Subcutaneous abdominal adipose tissue (tissue), 5 donors: ENCODE measurements at regions not wholly inside any gene's neighbourhood (a gene's known extent, or its start where the extent isn't known, plus 50 kb on each side); places are given as distances from the start of the nearest gene placed in this dataset.
"Not testable (repeated sequence)": the region's sequence is repeated elsewhere in the genome, so short reads cannot be mapped to it uniquely, and the experiment has no call there.

Experiments
- H3K27ac ChIP-seq: one replicate; pipeline ENCODE4 v1.7.0; 2013; ENCODE audit warnings: low read depth, mild to moderate bottlenecking, inconsistent platforms, low read length, moderate library complexity
- H3K27me3 ChIP-seq, 5 donors: one replicate each; pipeline ENCODE4 v1.7.0; 2013; ENCODE audit warnings: low read length in 5 of 5, inconsistent platforms in 1 of 5; ENCODE audit not compliant: control insufficient read depth in 5 of 5, insufficient read depth in 4 of 5
- H3K36me3 ChIP-seq, 5 donors: one replicate each; pipeline ENCODE4 v1.7.0; 2013; ENCODE audit warnings: low read length in 5 of 5; ENCODE audit not compliant: control insufficient read depth in 5 of 5, insufficient read depth in 5 of 5
- H3K4me1 ChIP-seq, 5 donors: one replicate each; pipeline ENCODE4 v1.7.0; 2013; ENCODE audit warnings: low read length in 5 of 5, mild to moderate bottlenecking in 3 of 5, moderate library complexity in 1 of 5; ENCODE audit not compliant: control insufficient read depth in 5 of 5, insufficient read depth in 5 of 5
- H3K4me3 ChIP-seq, 5 donors: one replicate each; pipeline ENCODE4 v1.7.0; 2013; ENCODE audit warnings: low read length in 5 of 5, low read depth in 1 of 5
- H3K9ac ChIP-seq, 5 donors: one replicate each; pipeline ENCODE4 v1.7.0; 2013; ENCODE audit warnings: low read length in 5 of 5, mild to moderate bottlenecking in 4 of 5, moderate library complexity in 3 of 5
- H3K9me3 ChIP-seq, 5 donors: one replicate each; pipeline ENCODE4 v1.7.0; 2013; ENCODE audit warnings: low read length in 5 of 5; ENCODE audit not compliant: control insufficient read depth in 5 of 5
- donor health status: healthy.
- donor health status: healthy.
- donor health status: healthy.
- donor health status: healthy.
- donor health status: healthy.

DNA sequence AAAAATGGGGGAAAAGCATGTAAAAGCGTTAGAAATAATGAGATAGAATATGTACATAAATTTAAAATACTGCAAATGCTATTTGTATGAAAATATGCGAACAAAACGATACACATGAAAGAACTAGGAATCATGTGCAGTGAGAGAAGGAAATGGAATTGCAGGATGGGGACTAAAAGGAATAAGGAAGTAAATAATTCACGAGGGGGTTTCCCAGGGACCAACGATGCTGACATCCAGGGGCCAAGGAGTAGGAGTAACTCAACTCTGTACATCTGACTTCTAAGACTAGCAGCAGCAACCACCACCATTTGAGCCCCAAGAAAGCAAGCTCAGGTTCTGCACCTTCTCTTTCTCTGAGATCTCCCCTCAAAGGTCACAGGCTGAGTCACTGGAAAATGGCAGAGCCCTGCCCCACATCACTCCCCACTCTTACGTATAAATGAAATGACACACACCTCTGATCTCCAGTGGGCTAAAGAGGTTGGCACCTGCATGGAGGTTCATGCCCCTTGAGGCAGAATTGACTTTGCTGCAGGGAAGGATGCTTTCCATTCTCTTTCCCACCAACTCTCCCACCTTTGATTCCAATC is 100.0 kb upstream of the DLG1 start:
- H3K9me3 ChIP-seq = no peaks in the 10 kb centered on the region
- H3K4me3 ChIP-seq = no peak overlapping the region
- H3K4me1 ChIP-seq = peaks cover 0 to 7% (median 5%) of the 10 kb centered on the region in 5 donors
- H3K27ac ChIP-seq = no peak overlapping the region
- H3K36me3 ChIP-seq = no peaks in the 10 kb centered on the region
- no peak overlapping the region for H3K9ac ChIP-seq
- H3K27me3 ChIP-seq = peaks cover 0 to 3% (median 0%) of the 10 kb centered on the region in 5 donors

DNA sequence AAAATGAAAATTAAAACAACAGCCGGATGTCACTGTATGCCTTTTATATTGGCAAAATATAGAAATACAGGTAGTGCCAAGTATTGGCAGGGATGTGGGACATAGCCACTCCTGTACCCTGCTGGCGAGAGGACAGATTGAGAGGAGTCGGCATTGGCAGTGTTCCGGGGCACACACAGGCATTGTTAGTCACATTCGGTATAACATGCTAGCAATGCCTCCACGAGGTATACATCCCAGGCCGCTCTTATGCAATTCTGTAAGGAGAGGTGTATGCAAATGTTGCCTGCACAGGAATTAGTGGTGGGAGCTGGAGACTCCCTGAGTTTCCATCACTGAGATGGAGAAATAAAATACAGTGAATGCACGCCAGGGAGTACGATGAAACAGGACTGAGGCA is 99.4 kb upstream of the DLG1 start:
- H3K4me3 ChIP-seq = no peak overlapping the region
- peaks cover 0 to 3% (median 0%) of the 10 kb centered on the region in 5 donors for H3K27me3 ChIP-seq
- H3K9me3 ChIP-seq = no peaks in the 10 kb centered on the region
- no peak overlapping the region for H3K9ac ChIP-seq
- H3K27ac ChIP-seq = no peak overlapping the region
- peaks cover 0 to 7% (median 5%) of the 10 kb centered on the region in 5 donors for H3K4me1 ChIP-seq
- H3K36me3 ChIP-seq = no peaks in the 10 kb centered on the region

DNA sequence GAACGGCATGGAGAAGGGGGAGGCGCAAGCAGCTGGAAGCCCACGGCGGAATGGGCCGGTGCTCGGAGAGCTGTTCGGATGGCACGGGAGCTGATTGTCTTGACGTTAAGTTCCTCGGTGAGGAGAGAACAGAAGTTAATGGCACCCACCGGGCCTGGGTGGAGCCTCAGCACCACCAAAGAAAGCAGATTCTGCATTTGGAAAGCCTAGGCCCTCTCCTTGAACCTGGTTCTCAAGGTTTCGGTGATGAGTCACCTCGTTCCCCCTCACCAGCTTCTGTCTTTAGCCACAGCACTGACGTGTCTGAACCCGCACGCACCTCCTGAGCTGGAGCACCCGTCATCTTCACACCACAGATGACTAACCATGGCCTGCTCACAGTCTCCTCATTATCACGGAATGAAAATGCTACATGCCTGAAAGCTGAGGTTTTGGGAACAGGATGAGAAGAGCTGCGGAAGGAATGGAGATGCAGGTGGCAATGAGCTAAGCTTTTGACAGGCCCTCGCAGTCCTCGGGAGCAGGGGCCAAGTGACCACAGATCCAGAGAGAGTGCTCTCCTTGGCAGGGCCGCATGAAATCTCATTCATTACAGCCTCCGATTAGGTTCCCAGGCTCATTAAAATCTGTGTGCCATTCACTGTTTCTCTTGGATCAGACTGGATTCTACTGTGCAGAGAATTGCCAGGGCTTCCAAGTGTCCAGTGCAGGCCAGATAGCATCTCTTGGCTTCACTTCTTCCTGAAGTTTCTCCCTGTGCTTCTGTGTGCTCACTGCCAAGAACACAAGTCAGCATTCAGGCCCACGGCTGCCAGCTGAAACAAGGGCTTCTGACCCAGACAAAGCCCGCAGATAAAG is 96.3 kb upstream of the DLG1 start:
- Histone ChIP-seq H3K27me3 (peaks cover 0 to 4% (median 0%) of the 10 kb centered on the region in 5 donors), H3K9ac (no peak overlapping the region), H3K27ac (no peak overlapping the region), H3K9me3 (no peaks in the 10 kb centered on the region), H3K36me3 (no peaks in the 10 kb centered on the region), H3K4me3 (no peak overlapping the region), H3K4me1 (peaks cover 0 to 7% (median 5%) of the 10 kb centered on the region in 5 donors)

DNA sequence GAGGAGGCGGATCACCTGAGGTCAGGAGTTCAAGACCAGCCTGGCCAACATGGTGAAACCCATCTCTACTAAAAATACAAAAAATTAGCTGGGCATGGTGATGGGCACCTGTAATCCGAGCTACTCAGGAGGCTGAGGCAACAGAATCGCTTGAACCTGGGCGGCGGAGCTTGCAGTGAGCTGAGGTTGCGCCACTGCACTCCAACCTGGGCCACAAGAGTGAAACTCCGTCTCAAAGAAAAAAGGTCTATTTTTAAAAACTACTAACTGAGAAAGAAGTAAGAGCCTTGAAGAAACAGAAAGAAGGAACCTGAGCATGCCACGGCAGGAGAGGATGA is 95.7 kb upstream of the DLG1 start:
- not testable (repeated sequence) for H3K9ac ChIP-seq, H3K27me3 ChIP-seq, H3K4me1 ChIP-seq, H3K27ac ChIP-seq, H3K9me3 ChIP-seq, H3K36me3 ChIP-seq, H3K4me3 ChIP-seq

DNA sequence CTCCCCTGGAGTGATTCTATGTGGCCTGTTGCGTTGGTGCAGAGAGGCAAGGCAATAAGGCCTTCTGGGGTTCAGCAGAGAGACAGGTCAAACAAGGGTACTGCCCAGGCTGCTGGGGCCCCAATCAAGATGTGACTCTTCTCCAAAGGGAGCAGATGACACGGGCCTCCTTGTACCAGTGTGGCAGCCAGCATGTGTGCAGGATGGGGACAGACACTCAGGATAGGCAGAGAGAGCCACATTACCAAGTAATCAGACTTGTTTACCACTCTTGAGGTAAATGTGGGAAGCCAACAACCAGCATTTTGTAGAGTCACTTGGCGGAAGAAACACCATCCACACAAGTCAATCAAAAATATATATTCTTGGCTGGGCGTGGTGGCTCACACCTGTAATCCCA is 95.3 kb upstream of the DLG1 start:
- no peak overlapping the region for H3K4me3 ChIP-seq
- H3K36me3 ChIP-seq = no peaks in the 10 kb centered on the region
- peaks cover 0 to 4% (median 0%) of the 10 kb centered on the region in 5 donors for H3K27me3 ChIP-seq
- no peak overlapping the region for H3K9ac ChIP-seq
- peaks cover 0 to 7% (median 5%) of the 10 kb centered on the region in 5 donors for H3K4me1 ChIP-seq
- H3K27ac ChIP-seq = no peak overlapping the region
- H3K9me3 ChIP-seq = peaks cover 0 to 2% (median 0%) of the 10 kb centered on the region in 5 donors

DNA sequence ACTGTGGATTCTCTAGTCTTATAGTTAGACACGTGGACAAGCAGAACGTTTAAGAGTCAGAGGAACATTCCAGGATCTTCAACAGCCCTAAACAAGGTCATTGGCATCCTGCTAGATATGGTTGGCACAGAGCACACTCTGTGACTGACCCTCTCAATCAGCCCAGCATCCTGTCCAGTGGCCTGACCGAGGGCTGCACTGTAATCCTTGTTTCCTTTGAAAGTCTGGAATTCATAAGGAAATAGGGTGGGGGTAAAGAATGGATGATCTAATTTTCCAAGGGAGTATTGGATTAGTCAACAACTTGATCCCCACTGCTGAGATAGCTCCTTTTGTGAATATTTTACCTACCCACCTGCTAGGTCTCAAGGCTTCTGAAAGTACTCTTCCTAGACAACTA is 94.5 kb upstream of the DLG1 start:
- Histone ChIP-seq H3K4me1 (peaks cover 0 to 7% (median 5%) of the 10 kb centered on the region in 5 donors), H3K9me3 (peaks cover 0 to 4% (median 0%) of the 10 kb centered on the region in 5 donors), H3K36me3 (no peaks in the 10 kb centered on the region), H3K9ac (no peak overlapping the region), H3K27ac (no peak overlapping the region), H3K4me3 (no peak overlapping the region), H3K27me3 (peaks cover 0 to 9% (median 0%) of the 10 kb centered on the region in 5 donors)

DNA sequence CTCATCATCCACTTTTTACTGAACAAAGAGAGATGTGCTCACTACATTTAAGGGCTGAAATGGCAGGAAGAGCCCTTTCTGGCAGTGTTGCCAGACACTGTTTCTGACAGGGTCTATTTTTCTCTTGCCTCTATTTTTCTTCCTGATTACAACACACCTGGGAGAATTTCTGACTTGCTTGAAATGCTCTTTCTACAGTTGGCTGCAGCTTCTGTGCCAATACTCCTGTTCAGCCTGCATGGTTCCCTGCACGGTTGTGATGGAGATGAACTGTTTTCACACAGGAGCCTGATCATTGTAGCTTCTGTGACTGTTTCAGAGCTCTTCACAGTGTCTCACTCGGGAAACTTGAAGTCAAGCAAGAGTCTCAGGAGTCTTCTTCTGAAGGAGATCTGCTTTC is 83.0 kb upstream of the DLG1 start:
- no peak overlapping the region for H3K4me3 ChIP-seq
- peaks cover 0 to 5% (median 0%) of the 10 kb centered on the region in 5 donors for H3K27me3 ChIP-seq
- no peaks in the 10 kb centered on the region for H3K36me3 ChIP-seq
- peaks cover 0 to 7% (median 4%) of the 10 kb centered on the region in 5 donors for H3K4me1 ChIP-seq
- no peak overlapping the region for H3K9ac ChIP-seq
- H3K27ac ChIP-seq = no peak overlapping the region
- H3K9me3 ChIP-seq = peaks cover 0 to 3% (median 0%) of the 10 kb centered on the region in 5 donors

DNA sequence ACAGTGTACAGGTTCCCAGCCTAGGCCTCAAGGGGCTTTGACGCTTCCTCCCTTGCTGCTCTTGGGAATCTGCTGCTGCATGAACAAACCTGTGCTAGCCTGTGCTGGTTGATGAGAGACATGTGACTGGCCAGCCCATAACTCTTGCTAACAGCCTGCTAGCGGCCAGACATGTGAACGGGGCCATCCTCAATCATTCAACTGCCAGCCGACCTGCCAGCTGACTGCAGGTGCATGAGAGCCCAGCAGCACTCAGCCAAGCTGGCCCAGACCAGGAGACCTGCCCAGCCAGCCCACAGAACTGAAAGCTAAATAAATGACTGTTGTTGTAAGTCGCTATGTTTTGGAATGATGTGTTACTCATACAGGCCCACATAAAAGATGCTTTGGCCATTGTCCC is 82.4 kb upstream of the DLG1 start:
- no peak overlapping the region for H3K27ac ChIP-seq
- H3K9me3 ChIP-seq = peaks cover 0 to 3% (median 0%) of the 10 kb centered on the region in 5 donors
- H3K4me1 ChIP-seq = peaks cover 0 to 7% (median 4%) of the 10 kb centered on the region in 5 donors
- peaks cover 0 to 5% (median 0%) of the 10 kb centered on the region in 5 donors for H3K27me3 ChIP-seq
- H3K9ac ChIP-seq = no peak overlapping the region
- no peaks in the 10 kb centered on the region for H3K36me3 ChIP-seq
- H3K4me3 ChIP-seq = no peak overlapping the region

DNA sequence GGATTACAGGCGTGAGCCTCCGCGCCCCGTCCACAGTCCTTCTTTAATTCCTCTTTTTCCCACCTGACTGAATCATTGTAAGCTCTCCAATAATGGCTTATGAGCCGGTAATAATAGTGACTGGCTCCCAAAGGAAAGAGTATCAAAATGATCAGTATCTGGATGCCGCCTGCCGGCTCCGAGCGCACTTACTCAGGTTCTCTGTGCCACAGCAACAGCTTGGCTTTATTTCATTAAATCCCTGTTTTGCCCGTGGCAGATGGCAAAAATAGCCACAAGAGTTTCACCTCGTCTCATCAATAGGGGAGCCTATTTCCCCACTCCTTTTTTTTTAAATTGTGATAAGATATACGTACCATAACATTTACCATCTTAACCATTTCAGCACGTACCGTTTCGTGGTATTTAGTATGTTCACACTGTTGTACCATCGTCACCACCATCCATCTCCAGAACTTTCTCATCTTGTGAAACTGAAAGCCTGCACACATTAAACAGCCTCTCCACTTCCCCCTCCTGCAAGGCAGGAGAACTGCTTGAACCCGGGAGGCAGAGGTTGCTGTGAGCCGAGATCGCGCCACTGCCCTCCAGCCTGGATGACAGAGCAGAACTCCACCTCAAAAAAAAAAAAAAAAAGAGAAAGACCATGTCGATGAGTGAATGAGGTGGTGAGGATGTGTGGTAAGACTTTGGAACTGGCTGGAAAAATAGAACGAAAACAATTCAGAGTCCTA is 80.7 kb upstream of the DLG1 start:
- Histone ChIP-seq H3K4me3 (no peak overlapping the region), H3K9me3 (no peaks in the 10 kb centered on the region), H3K4me1 (peaks cover 0 to 7% (median 4%) of the 10 kb centered on the region in 5 donors), H3K9ac (no peak overlapping the region), H3K36me3 (no peaks in the 10 kb centered on the region), H3K27me3 (no peaks in the 10 kb centered on the region), H3K27ac (no peak overlapping the region)
